HG02642 (cell line): ENCODE measurements at regions not wholly inside any gene's neighbourhood (a gene's known extent, or its start where the extent isn't known, plus 50 kb on each side); places are given as distances from the start of the nearest gene placed in this dataset.
A peak's percentile ranks its signal among the peaks of the same experiment; 100 is the strongest.

ENCODE experiments used
- ATAC-seq: cut with Tn5 transposase; IDR thresholded peaks from one replicate; pipeline ENCODE4 v1.9.1; 2021; ENCODE audit warnings: mild to moderate bottlenecking; ENCODE audit not compliant: unreplicated experiment, poor library complexity

- no peak for ATAC-seq
Measured at GRCh38 chr7:25947669-25948516, 204.1 kb upstream of the NFE2L3 start.

GRCh38 chr7:25949736-25950487 lies 202.1 kb upstream of the NFE2L3 start:
- peak; percentile 17 for ATAC-seq

GRCh38 chr7:25950488-25951413 lies 201.2 kb upstream of the NFE2L3 start:
- ATAC-seq: peak; percentile 83

- peak; percentile 60 for ATAC-seq
Measured at GRCh38 chr7:25951414-25952260, 200.4 kb upstream of the NFE2L3 start.

GRCh38 chr7:25952261-25953057 lies 199.5 kb upstream of the NFE2L3 start:
- ATAC-seq: no peak

GRCh38 chr7:25953859-25954258 lies 198.1 kb upstream of the NFE2L3 start:
- ATAC-seq: no peak

GRCh38 chr7:25954395-25954794 lies 197.6 kb upstream of the NFE2L3 start:
- no peak for ATAC-seq

GRCh38 chr7:25959168-25959734 lies 192.7 kb upstream of the NFE2L3 start:
- ATAC-seq: no peak

GRCh38 chr7:25963733-25964132 lies 188.3 kb upstream of the NFE2L3 start:
- no peak for ATAC-seq

- ATAC-seq: peak; percentile 31
Measured at GRCh38 chr7:25964483-25964991, 187.5 kb upstream of the NFE2L3 start.

- no peak for ATAC-seq
Measured at GRCh38 chr7:25965405-25966123, 186.4 kb upstream of the NFE2L3 start.

GRCh38 chr7:25966469-25966868 lies 185.5 kb upstream of the NFE2L3 start:
- no peak for ATAC-seq

- peak; percentile 17 for ATAC-seq
Measured at GRCh38 chr7:25967278-25968204, 184.5 kb upstream of the NFE2L3 start.

- peak; percentile 69 for ATAC-seq
Measured at GRCh38 chr7:25968205-25968993, 183.6 kb upstream of the NFE2L3 start.

GRCh38 chr7:25970356-25970755 lies 181.6 kb upstream of the NFE2L3 start:
- no peak for ATAC-seq

GRCh38 chr7:25970911-25971310 lies 181.1 kb upstream of the NFE2L3 start:
- no peak for ATAC-seq
